ENCODE measurements at regions not wholly inside any gene's neighbourhood (a gene's known extent, or its start where the extent isn't known, plus 50 kb on each side); places are given as distances from the start of the nearest gene placed in this dataset.

- TF ChIP-seq CTCF (IDR thresholded peaks at IDR 0.05) (no peak), POLR2A (IDR thresholded peaks at IDR 0.05) (no peak)
Measured at GRCh38 chr13:40484101-40484800, 182.2 kb downstream of the FOXO1 start.

All from right lobe of liver (tissue), 4 donors.